Activated CD8-positive, alpha-beta T cell treated with anti-CD3 and anti-CD28 coated beads, Interleukin-2, amount 10 ng/mL, durations not matched to agents 7 days and 5 days (primary cell): ENCODE measurements at regions not wholly inside any gene's neighbourhood (a gene's known extent, or its start where the extent isn't known, plus 50 kb on each side); places are given as distances from the start of the nearest gene placed in this dataset.
"Not testable (repeated sequence)": the region's sequence is repeated elsewhere in the genome, so short reads cannot be mapped to it uniquely, and the experiment has no call there.

Experiments
- ATAC-seq: fragments of 150-1000 bp; cut with Tn5 transposase; one replicate; pipeline ENCODE4 v1.10.0; 2021; ENCODE audit warnings: moderate library complexity
- CTCF ChIA-PET: fragments of 350-600 bp; sonication (Branson Sonifier 250); formaldehyde crosslinking; loops from one replicate; lab custom pipeline; 2021; ENCODE audit warnings: antibody characterized with exemption; lab: Charles Lee
- POLR2A ChIA-PET: fragments of 350-600 bp; sonication (Branson Sonifier 250); formaldehyde crosslinking; loops from one replicate; lab custom pipeline; 2021; ENCODE audit warnings: antibody characterized with exemption; lab: Charles Lee
- DNase-seq: peaks from one replicate; pipeline ENCODE4 v3.0.0-alpha.2; 2020
- H3K27ac Mint-ChIP-seq: one replicate; pipeline ENCODE4 v1.8.0; 2021; ENCODE audit warnings: mild to moderate bottlenecking, mixed read lengths
- H3K27me3 Mint-ChIP-seq: one replicate; pipeline ENCODE4 v1.8.0; 2021; ENCODE audit warnings: low read depth, mixed read lengths
- H3K36me3 Mint-ChIP-seq: one replicate; pipeline ENCODE4 v1.8.0; 2021; ENCODE audit warnings: low read depth, mixed read lengths
- H3K4me1 Mint-ChIP-seq: one replicate; pipeline ENCODE4 v1.8.0; 2021; ENCODE audit warnings: low read depth, mixed read lengths
- H3K4me3 Mint-ChIP-seq: one replicate; pipeline ENCODE4 v1.8.0; 2021; ENCODE audit warnings: mild to moderate bottlenecking, mixed read lengths
- H3K9me3 Mint-ChIP-seq: one replicate; pipeline ENCODE4 v1.8.0; 2022; ENCODE audit warnings: mixed read lengths; ENCODE audit not compliant: insufficient read depth

GRCh38 chr15:45817578-45817977, 182.7 kb downstream of the SQOR start:
- POLR2A ChIA-PET, H3K4me1 Mint-ChIP-seq, H3K27ac Mint-ChIP-seq, ATAC-seq, H3K27me3 Mint-ChIP-seq, DNase-seq, H3K36me3 Mint-ChIP-seq, H3K9me3 Mint-ChIP-seq, H3K4me3 Mint-ChIP-seq: not testable (repeated sequence)
- CTCF ChIA-PET: interaction anchor here (0.9 kb wide), 1 partner anchor 112 kb away, joined by 3 read pairs; no protein-coding TSS in a partner anchor

GRCh38 chr15:45821390-45821789, 186.6 kb downstream of the SQOR start:
- H3K9me3 Mint-ChIP-seq: no peaks in the 10 kb centered on the region
- H3K36me3 Mint-ChIP-seq: no peaks in the 10 kb centered on the region
- H3K4me1 Mint-ChIP-seq: no peaks in the 10 kb centered on the region
- CTCF ChIA-PET: no interaction called here
- no peaks in the 10 kb centered on the region for H3K27me3 Mint-ChIP-seq
- DNase-seq (no peak), ATAC-seq (no peak)
- H3K27ac Mint-ChIP-seq: no peak overlapping the region
- POLR2A ChIA-PET: no interaction called here
- H3K4me3 Mint-ChIP-seq: no peak overlapping the region

- H3K36me3 Mint-ChIP-seq, H3K4me3 Mint-ChIP-seq, CTCF ChIA-PET, H3K9me3 Mint-ChIP-seq, ATAC-seq, POLR2A ChIA-PET, DNase-seq, H3K27ac Mint-ChIP-seq, H3K27me3 Mint-ChIP-seq, H3K4me1 Mint-ChIP-seq: not testable (repeated sequence)
Measured at GRCh38 chr15:45822968-45823367, 188.1 kb downstream of the SQOR start.

- Mint-ChIP-seq H3K36me3 (no peaks in the 10 kb centered on the region), H3K27me3 (no peaks in the 10 kb centered on the region), H3K4me3 (no peak overlapping the region), H3K27ac (no peak overlapping the region), H3K9me3 (no peaks in the 10 kb centered on the region), H3K4me1 (no peaks in the 10 kb centered on the region)
- ChIA-PET CTCF (no interaction called here), POLR2A (no interaction called here)
- ATAC-seq: no peak
- no peak for DNase-seq
Measured at GRCh38 chr15:45827275-45827674, 192.4 kb downstream of the SQOR start.

GRCh38 chr15:45827766-45828165, 192.9 kb downstream of the SQOR start:
- no peak overlapping the region for H3K4me3 Mint-ChIP-seq
- ATAC-seq (no peak), DNase-seq (no peak)
- no peaks in the 10 kb centered on the region for H3K9me3 Mint-ChIP-seq
- no peak overlapping the region for H3K27ac Mint-ChIP-seq
- no peaks in the 10 kb centered on the region for H3K4me1 Mint-ChIP-seq
- H3K36me3 Mint-ChIP-seq: no peaks in the 10 kb centered on the region
- CTCF ChIA-PET: no interaction called here
- POLR2A ChIA-PET: no interaction called here
- no peaks in the 10 kb centered on the region for H3K27me3 Mint-ChIP-seq

- CTCF ChIA-PET: no interaction called here
- Mint-ChIP-seq H3K27ac (no peak overlapping the region), H3K9me3 (no peaks in the 10 kb centered on the region)
Measured at GRCh38 chr15:45829336-45830153, 194.7 kb downstream of the SQOR start.

GRCh38 chr15:45831787-45832186, 197.0 kb downstream of the SQOR start:
- Mint-ChIP-seq H3K4me3 (no peak overlapping the region), H3K9me3 (no peaks in the 10 kb centered on the region), H3K36me3 (no peaks in the 10 kb centered on the region), H3K4me1 (no peaks in the 10 kb centered on the region), H3K27ac (no peak overlapping the region), H3K27me3 (no peaks in the 10 kb centered on the region)
- ChIA-PET CTCF (no interaction called here), POLR2A (no interaction called here)
- ATAC-seq: no peak
- DNase-seq: no peak

More at GRCh38 chr15:45829336-45830153, 194.7 kb downstream of the SQOR start:
- Mint-ChIP-seq H3K27me3 (no peaks in the 10 kb centered on the region), H3K36me3 (no peaks in the 10 kb centered on the region), H3K4me3 (no peak overlapping the region), H3K4me1 (no peaks in the 10 kb centered on the region)
- DNase-seq: no peak
- POLR2A ChIA-PET: no interaction called here
- no peak for ATAC-seq

GRCh38 chr15:45834622-45835021, 199.8 kb downstream of the SQOR start:
- Mint-ChIP-seq H3K27me3 (no peaks in the 10 kb centered on the region), H3K36me3 (no peaks in the 10 kb centered on the region), H3K27ac (no peak overlapping the region), H3K4me1 (no peaks in the 10 kb centered on the region), H3K4me3 (no peak overlapping the region), H3K9me3 (no peaks in the 10 kb centered on the region)
- ChIA-PET CTCF (no interaction called here), POLR2A (no interaction called here)
- no peak for ATAC-seq
- DNase-seq: no peak

GRCh38 chr15:45842151-45842550, 207.3 kb downstream of the SQOR start:
- Mint-ChIP-seq H3K4me3 (no peak overlapping the region), H3K36me3 (no peaks in the 10 kb centered on the region), H3K27me3 (no peaks in the 10 kb centered on the region), H3K9me3 (no peaks in the 10 kb centered on the region), H3K4me1 (no peaks in the 10 kb centered on the region), H3K27ac (no peak overlapping the region)
- ATAC-seq (no peak), DNase-seq (no peak)
- ChIA-PET POLR2A (no interaction called here), CTCF (no interaction called here)

GRCh38 chr15:45847645-45848044, 212.8 kb downstream of the SQOR start:
- ATAC-seq (no peak), DNase-seq (no peak)
- no peak overlapping the region for H3K27ac Mint-ChIP-seq
- no peaks in the 10 kb centered on the region for H3K4me1 Mint-ChIP-seq
- H3K4me3 Mint-ChIP-seq: no peak overlapping the region
- ChIA-PET CTCF (no interaction called here), POLR2A (no interaction called here)
- no peaks in the 10 kb centered on the region for H3K36me3 Mint-ChIP-seq
- no peaks in the 10 kb centered on the region for H3K9me3 Mint-ChIP-seq
- no peaks in the 10 kb centered on the region for H3K27me3 Mint-ChIP-seq

GRCh38 chr15:45849136-45849535, 214.3 kb downstream of the SQOR start:
- H3K36me3 Mint-ChIP-seq: no peaks in the 10 kb centered on the region
- ATAC-seq (no peak), DNase-seq (no peak)
- ChIA-PET CTCF (no interaction called here), POLR2A (no interaction called here)
- no peaks in the 10 kb centered on the region for H3K9me3 Mint-ChIP-seq
- H3K27ac Mint-ChIP-seq: no peak overlapping the region
- H3K4me1 Mint-ChIP-seq: no peaks in the 10 kb centered on the region
- H3K4me3 Mint-ChIP-seq: no peak overlapping the region
- no peaks in the 10 kb centered on the region for H3K27me3 Mint-ChIP-seq

GRCh38 chr15:45854455-45855202, 219.8 kb downstream of the SQOR start:
- POLR2A ChIA-PET: no interaction called here
- Mint-ChIP-seq H3K36me3 (no peaks in the 10 kb centered on the region), H3K27me3 (no peaks in the 10 kb centered on the region), H3K4me1 (no peaks in the 10 kb centered on the region), H3K9me3 (no peaks in the 10 kb centered on the region), H3K27ac (no peak overlapping the region), H3K4me3 (no peak overlapping the region)
- CTCF ChIA-PET: interaction anchor here (1.9 kb wide), 1 partner anchor 59 kb away, joined by 4 read pairs; no protein-coding TSS in a partner anchor
- ATAC-seq (no peak), DNase-seq (no peak)
